NCI-H2107 treated with DMSO at 0.1 percent for 48 hours (cell line): ENCODE measurements at regions not wholly inside any gene's neighbourhood (a gene's known extent, or its start where the extent isn't known, plus 50 kb on each side); places are given as distances from the start of the nearest gene placed in this dataset.

Source experiments
- DNase-seq: peaks from one replicate; lab custom pipeline; 2025; ENCODE audit not compliant: unreplicated experiment; lab: John Stamatoyannopoulos, UW

GRCh38 chr2:29974086-29974485 lies 52.7 kb upstream of the ALK start:
- DNase-seq = no peak

GRCh38 chr2:29977284-29977683 lies 55.9 kb upstream of the ALK start:
- no peak for DNase-seq

GRCh38 chr2:29981402-29981801 lies 60.0 kb upstream of the ALK start:
- DNase-seq = no peak

GRCh38 chr2:29983308-29983707 lies 61.9 kb upstream of the ALK start:
- DNase-seq = no peak

- DNase-seq = no peak
These were observed 65.8 kb upstream of the ALK start for GRCh38 chr2:29987146-29987545.

- no peak for DNase-seq
These were observed 68.7 kb upstream of the ALK start for GRCh38 chr2:29990129-29990528.

- DNase-seq = no peak
These were observed 69.7 kb upstream of the ALK start for GRCh38 chr2:29991086-29991485.

GRCh38 chr2:29995241-29995640 lies 73.9 kb upstream of the ALK start:
- no peak for DNase-seq

- DNase-seq = no peak
These were observed 81.7 kb upstream of the ALK start for GRCh38 chr2:30003128-30003527.

GRCh38 chr2:30022444-30023071 lies 101.2 kb upstream of the ALK start:
- DNase-seq = no peak

GRCh38 chr2:30024281-30024680 lies 102.9 kb upstream of the ALK start:
- DNase-seq = no peak

- no peak for DNase-seq
These were observed 105.0 kb upstream of the ALK start for GRCh38 chr2:30026091-30027055.

GRCh38 chr2:30029804-30030203 lies 108.4 kb upstream of the ALK start:
- DNase-seq = no peak

- no peak for DNase-seq
These were observed 109.0 kb upstream of the ALK start for GRCh38 chr2:30030361-30030760.

- no peak for DNase-seq
These were observed 109.8 kb upstream of the ALK start for GRCh38 chr2:30031184-30031583.

- no peak for DNase-seq
These were observed 112.6 kb upstream of the YPEL5 start for GRCh38 chr2:30034052-30034775.

GRCh38 chr2:30037016-30037415 lies 109.8 kb upstream of the YPEL5 start:
- DNase-seq = no peak

GRCh38 chr2:30038419-30038818 lies 108.4 kb upstream of the YPEL5 start:
- DNase-seq = no peak

GRCh38 chr2:30039101-30039500 lies 107.7 kb upstream of the YPEL5 start:
- DNase-seq = no peak

- no peak for DNase-seq
These were observed 106.7 kb upstream of the YPEL5 start for GRCh38 chr2:30040147-30040546.

- DNase-seq = no peak
These were observed 104.9 kb upstream of the YPEL5 start for GRCh38 chr2:30041884-30042283.

GRCh38 chr2:30046396-30046795 lies 100.4 kb upstream of the YPEL5 start:
- DNase-seq = no peak
